ENCODE measurements at regions not wholly inside any gene's neighbourhood (a gene's known extent, or its start where the extent isn't known, plus 50 kb on each side); places are given as distances from the start of the nearest gene placed in this dataset.

DNA sequence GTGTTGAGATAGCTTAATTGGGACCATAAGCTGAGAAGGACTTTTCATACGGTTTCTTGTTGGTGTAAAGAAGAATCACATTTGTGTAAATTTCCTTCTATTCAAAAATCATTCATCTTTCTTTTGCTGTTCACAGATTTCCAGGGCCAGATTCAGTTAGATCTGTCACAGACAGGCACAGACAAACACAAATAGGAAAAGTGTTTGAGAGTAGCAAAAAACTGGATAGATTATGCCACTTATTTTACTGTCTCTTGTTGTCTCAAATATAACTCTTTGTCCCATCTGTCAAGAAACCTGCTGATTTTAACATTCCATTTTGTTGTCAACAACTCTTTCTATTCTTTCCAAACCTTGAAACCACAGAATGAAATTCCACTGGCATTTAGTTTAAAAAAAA is 142.8 kb downstream of the ID4 start:
- no peaks in the 10 kb centered on the region for H3K27me3 ChIP-seq (ENCODE audit: low read length)
- no peaks in the 10 kb centered on the region for H3K36me3 ChIP-seq (ENCODE audit: insufficient read depth, low read length)
- no peak overlapping the region for H3K4me3 ChIP-seq (ENCODE audit: low read length)
- H3K9ac ChIP-seq (ENCODE audit: low read length): no peak overlapping the region
- H3K27ac ChIP-seq (ENCODE audit: low read length): no peak overlapping the region
- H3K4me1 ChIP-seq (ENCODE audit: low read length): no peaks in the 10 kb centered on the region
- no peaks in the 10 kb centered on the region for H4K20me1 ChIP-seq (ENCODE audit: insufficient read depth, low read depth, low read length)
- H3K4me2 ChIP-seq (ENCODE audit: low read depth, low read length, poor library complexity, severe bottlenecking): no peak overlapping the region
- H3K79me2 ChIP-seq (ENCODE audit: low read length): no peaks in the 10 kb centered on the region
- H3K9me2 ChIP-seq (replicated peaks; ENCODE audit: insufficient read depth, low read length): no peaks in the 10 kb centered on the region
- no peak for DNase-seq
- H3K9me3 ChIP-seq (ENCODE audit: low read length): no peaks in the 10 kb centered on the region
- H2AFZ ChIP-seq (ENCODE audit: low read length): no peak overlapping the region

DNA sequence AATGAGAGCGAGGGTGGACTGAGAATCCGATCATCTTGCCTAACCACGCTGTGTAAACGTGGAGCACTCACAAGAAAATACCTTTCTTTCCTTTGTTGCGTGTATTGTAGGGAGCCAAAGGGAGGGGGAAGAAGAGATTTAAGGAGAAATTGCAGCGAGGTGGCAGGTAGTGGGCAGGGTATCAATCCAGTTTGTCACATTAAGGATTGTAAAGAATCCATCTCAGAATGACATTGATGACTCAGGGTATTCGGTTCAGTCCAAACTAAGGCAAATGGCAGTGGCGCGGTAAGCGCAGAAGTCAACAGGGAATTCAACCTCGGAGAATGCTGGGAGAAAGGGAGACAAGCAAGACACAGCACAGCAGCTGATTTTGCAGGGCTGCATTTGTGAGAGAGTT is 146.2 kb downstream of the ID4 start:
- no peak overlapping the region for H3K27ac ChIP-seq (ENCODE audit: low read length)
- no peaks in the 10 kb centered on the region for H3K9me3 ChIP-seq (ENCODE audit: low read length)
- H3K36me3 ChIP-seq (ENCODE audit: insufficient read depth, low read length): no peaks in the 10 kb centered on the region
- no peaks in the 10 kb centered on the region for H4K20me1 ChIP-seq (ENCODE audit: insufficient read depth, low read depth, low read length)
- H2AFZ ChIP-seq (ENCODE audit: low read length): no peak overlapping the region
- DNase-seq: no peak
- no peaks in the 10 kb centered on the region; the same call in 1 of the 2 replicates for H3K9me2 ChIP-seq (replicated peaks; ENCODE audit: insufficient read depth, low read length)
- H3K79me2 ChIP-seq (ENCODE audit: low read length): no peaks in the 10 kb centered on the region
- H3K4me1 ChIP-seq (ENCODE audit: low read length): no peaks in the 10 kb centered on the region
- no peak overlapping the region for H3K4me2 ChIP-seq (ENCODE audit: low read depth, low read length, poor library complexity, severe bottlenecking)
- no peaks in the 10 kb centered on the region for H3K27me3 ChIP-seq (ENCODE audit: low read length)
- no peak overlapping the region for H3K9ac ChIP-seq (ENCODE audit: low read length)
- no peak overlapping the region for H3K4me3 ChIP-seq (ENCODE audit: low read length)

DNA sequence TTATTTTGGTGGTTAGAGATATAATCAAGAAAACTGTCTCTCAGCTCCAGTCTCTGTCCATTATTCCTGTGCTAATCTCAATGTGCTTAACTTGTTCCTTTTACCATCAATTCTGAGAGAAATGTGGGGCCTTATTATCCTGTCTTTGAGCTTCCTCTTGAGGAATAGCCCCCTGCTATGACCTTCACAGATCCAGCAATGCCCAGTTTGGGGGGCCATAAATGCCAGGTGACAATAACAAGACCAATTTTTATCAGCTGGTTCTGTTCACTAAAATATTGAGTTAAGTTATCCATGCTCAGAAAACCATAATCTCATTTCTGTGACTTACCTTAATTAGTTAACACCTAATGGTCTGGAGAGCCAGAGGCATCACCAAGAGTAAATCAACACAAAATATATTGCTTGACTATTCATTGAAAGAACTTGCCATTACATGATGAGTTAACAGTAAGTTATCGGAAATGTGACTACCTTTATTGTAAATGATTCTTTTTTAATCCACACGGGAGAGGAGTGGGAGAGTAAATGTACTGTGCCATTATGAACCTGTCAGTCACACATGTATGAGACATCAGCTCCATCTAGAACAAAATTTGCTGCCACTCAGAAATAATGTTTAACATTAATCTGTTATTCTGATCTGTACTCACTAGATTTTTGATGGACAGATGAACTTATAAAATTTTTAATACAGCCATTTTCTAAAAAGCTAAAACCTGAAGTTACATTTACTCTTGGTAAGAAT is 149.7 kb downstream of the ID4 start:
- Histone ChIP-seq H4K20me1 (ENCODE audit: insufficient read depth, low read depth, low read length) (no peaks in the 10 kb centered on the region), H3K36me3 (ENCODE audit: insufficient read depth, low read length) (no peaks in the 10 kb centered on the region), H3K9me2 (replicated peaks; ENCODE audit: insufficient read depth, low read length) (no peaks in the 10 kb centered on the region; the same call in 1 of the 2 replicates), H3K4me1 (ENCODE audit: low read length) (no peaks in the 10 kb centered on the region), H2AFZ (ENCODE audit: low read length) (no peak overlapping the region), H3K27me3 (ENCODE audit: low read length) (no peaks in the 10 kb centered on the region), H3K4me2 (ENCODE audit: low read depth, low read length, poor library complexity, severe bottlenecking) (no peak overlapping the region), H3K27ac (ENCODE audit: low read length) (no peak overlapping the region), H3K4me3 (ENCODE audit: low read length) (no peak overlapping the region), H3K9me3 (ENCODE audit: low read length) (no peaks in the 10 kb centered on the region), H3K9ac (ENCODE audit: low read length) (no peak overlapping the region), H3K79me2 (ENCODE audit: low read length) (no peaks in the 10 kb centered on the region)
- no peak for DNase-seq

DNA sequence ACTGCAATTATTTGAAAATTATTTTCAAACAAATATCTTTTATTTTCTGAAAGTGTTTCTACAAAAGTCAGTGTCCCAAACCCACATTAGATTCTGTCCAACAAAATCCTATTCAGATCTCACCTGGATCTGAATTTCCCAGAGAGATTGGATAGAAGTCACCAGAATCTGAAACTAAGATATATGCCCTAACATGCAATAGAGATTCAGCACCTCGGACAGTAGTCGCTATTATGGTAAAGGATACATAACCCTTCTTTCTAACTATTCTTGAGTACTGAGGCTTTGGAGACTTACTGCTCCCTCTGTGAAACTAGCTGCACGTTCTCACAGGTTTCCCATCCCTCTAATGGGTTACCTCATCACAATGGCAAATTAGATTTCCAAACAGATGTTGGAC is 151.4 kb downstream of the ID4 start:
- Histone ChIP-seq H3K27me3 (ENCODE audit: low read length) (no peaks in the 10 kb centered on the region), H2AFZ (ENCODE audit: low read length) (no peak overlapping the region), H3K4me1 (ENCODE audit: low read length) (no peaks in the 10 kb centered on the region), H3K9ac (ENCODE audit: low read length) (no peak overlapping the region), H3K36me3 (ENCODE audit: insufficient read depth, low read length) (no peaks in the 10 kb centered on the region), H3K4me3 (ENCODE audit: low read length) (no peak overlapping the region), H3K4me2 (ENCODE audit: low read depth, low read length, poor library complexity, severe bottlenecking) (no peak overlapping the region), H3K79me2 (ENCODE audit: low read length) (no peaks in the 10 kb centered on the region), H3K9me2 (replicated peaks; ENCODE audit: insufficient read depth, low read length) (no peaks in the 10 kb centered on the region; the same call in 1 of the 2 replicates), H4K20me1 (ENCODE audit: insufficient read depth, low read depth, low read length) (no peaks in the 10 kb centered on the region), H3K27ac (ENCODE audit: low read length) (no peak overlapping the region), H3K9me3 (ENCODE audit: low read length) (no peaks in the 10 kb centered on the region)
- DNase-seq: no peak

DNA sequence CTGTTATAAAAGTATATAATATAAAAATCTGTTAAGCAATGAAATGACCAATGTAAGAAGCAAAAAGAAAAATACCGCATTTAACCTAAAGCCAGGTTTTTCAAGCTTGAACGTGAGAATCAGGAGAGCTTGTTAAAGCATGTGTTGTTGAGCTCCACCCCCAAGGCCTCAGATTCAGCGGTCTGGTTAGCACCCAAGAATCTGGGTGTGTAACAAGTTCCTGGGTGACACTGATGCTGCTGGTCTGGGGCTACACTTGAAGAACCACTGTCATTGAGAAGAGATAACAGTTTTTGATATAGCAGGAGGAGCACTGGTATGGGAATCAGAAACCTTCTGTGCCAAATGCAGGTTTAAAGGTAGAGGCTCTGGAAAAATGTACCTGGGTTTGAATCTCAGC is 154.0 kb downstream of the ID4 start:
- Histone ChIP-seq H3K4me3 (ENCODE audit: low read length) (no peak overlapping the region), H3K79me2 (ENCODE audit: low read length) (no peaks in the 10 kb centered on the region), H2AFZ (ENCODE audit: low read length) (no peak overlapping the region), H3K4me1 (ENCODE audit: low read length) (no peaks in the 10 kb centered on the region), H3K4me2 (ENCODE audit: low read depth, low read length, poor library complexity, severe bottlenecking) (no peak overlapping the region), H4K20me1 (ENCODE audit: insufficient read depth, low read depth, low read length) (no peaks in the 10 kb centered on the region), H3K9ac (ENCODE audit: low read length) (no peak overlapping the region), H3K27ac (ENCODE audit: low read length) (no peak overlapping the region), H3K9me2 (replicated peaks; ENCODE audit: insufficient read depth, low read length) (no peaks in the 10 kb centered on the region; the same call in 1 of the 2 replicates), H3K9me3 (ENCODE audit: low read length) (no peaks in the 10 kb centered on the region), H3K36me3 (ENCODE audit: insufficient read depth, low read length) (no peaks in the 10 kb centered on the region), H3K27me3 (ENCODE audit: low read length) (no peaks in the 10 kb centered on the region)
- no peak for DNase-seq

DNA sequence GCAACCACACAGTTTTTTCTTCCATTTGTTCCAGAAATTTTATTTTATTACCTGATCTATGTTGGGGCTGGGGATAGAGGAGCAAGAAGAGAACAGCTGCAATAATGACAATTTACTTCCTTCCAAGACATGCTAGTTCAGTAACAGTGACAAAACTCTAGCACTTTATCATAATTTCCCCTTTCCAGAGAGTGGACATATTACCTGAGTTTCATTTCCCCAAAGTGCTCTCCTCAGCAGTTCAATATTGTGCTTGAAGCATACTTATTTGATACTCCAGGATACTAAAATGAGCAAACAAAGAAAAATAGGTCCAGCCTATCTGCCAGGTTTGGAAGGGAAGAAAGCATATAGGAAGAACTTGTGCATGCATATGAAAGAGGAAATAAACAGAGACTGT is 157.7 kb downstream of the ID4 start:
- no peak overlapping the region for H2AFZ ChIP-seq (ENCODE audit: low read length)
- peak; percentile 46 for DNase-seq
- no peaks in the 10 kb centered on the region for H4K20me1 ChIP-seq (ENCODE audit: insufficient read depth, low read depth, low read length)
- no peaks in the 10 kb centered on the region for H3K4me1 ChIP-seq (ENCODE audit: low read length)
- H3K9me3 ChIP-seq (ENCODE audit: low read length): no peaks in the 10 kb centered on the region
- no peaks in the 10 kb centered on the region for H3K27me3 ChIP-seq (ENCODE audit: low read length)
- H3K27ac ChIP-seq (ENCODE audit: low read length): no peak overlapping the region
- no peak overlapping the region for H3K9ac ChIP-seq (ENCODE audit: low read length)
- no peaks in the 10 kb centered on the region for H3K79me2 ChIP-seq (ENCODE audit: low read length)
- no peak overlapping the region for H3K4me3 ChIP-seq (ENCODE audit: low read length)
- no peak overlapping the region for H3K4me2 ChIP-seq (ENCODE audit: low read depth, low read length, poor library complexity, severe bottlenecking)
- no peaks in the 10 kb centered on the region; the same call in 1 of the 2 replicates for H3K36me3 ChIP-seq (ENCODE audit: insufficient read depth, low read length)
- no peaks in the 10 kb centered on the region for H3K9me2 ChIP-seq (replicated peaks; ENCODE audit: insufficient read depth, low read length)

DNA sequence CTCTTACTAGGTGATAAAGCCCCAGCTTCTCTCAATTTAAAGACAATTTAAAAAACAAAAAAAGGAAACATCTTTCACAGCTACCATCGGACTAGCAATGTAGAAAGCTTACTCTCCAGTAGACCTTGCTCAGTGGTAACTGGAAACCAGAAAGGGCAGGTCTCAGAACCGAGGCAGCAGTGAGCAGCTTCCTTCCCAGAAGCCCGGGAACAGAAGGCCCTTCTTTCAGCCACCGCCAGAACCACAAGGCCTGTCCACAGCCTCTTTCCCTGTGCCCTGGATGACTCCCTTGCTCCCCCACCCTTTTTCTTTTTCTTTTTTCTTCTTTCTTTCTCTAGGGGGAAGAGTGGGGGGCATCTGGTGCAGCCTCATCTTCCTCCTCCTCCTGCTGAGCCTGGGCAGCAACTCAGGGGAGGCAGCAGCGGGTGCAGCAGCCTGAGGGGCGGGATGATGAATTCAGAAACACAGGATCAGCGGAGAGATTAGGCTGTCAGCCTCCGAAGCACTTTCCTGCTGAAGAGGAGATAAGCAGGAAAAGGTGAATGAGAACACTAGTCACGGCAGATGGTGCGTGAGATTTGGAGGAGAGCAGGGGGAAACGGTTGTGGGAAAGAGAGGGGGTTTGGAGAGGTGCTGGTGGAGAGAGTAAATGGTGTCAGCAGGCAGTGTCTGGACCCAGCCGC is 158.5 kb downstream of the ID4 start:
- Histone ChIP-seq H3K9me2 (replicated peaks; ENCODE audit: insufficient read depth, low read length) (no peaks in the 10 kb centered on the region), H3K4me1 (ENCODE audit: low read length) (no peaks in the 10 kb centered on the region), H3K27me3 (ENCODE audit: low read length) (no peaks in the 10 kb centered on the region), H3K27ac (ENCODE audit: low read length) (no peak overlapping the region), H3K4me2 (ENCODE audit: low read depth, low read length, poor library complexity, severe bottlenecking) (no peak overlapping the region), H3K9me3 (ENCODE audit: low read length) (no peaks in the 10 kb centered on the region), H3K36me3 (ENCODE audit: insufficient read depth, low read length) (no peaks in the 10 kb centered on the region; the same call in 1 of the 2 replicates), H3K9ac (ENCODE audit: low read length) (no peak overlapping the region), H4K20me1 (ENCODE audit: insufficient read depth, low read depth, low read length) (no peaks in the 10 kb centered on the region), H2AFZ (ENCODE audit: low read length) (no peak overlapping the region), H3K79me2 (ENCODE audit: low read length) (no peaks in the 10 kb centered on the region), H3K4me3 (ENCODE audit: low read length) (no peak overlapping the region)
- no peak for DNase-seq

DNA sequence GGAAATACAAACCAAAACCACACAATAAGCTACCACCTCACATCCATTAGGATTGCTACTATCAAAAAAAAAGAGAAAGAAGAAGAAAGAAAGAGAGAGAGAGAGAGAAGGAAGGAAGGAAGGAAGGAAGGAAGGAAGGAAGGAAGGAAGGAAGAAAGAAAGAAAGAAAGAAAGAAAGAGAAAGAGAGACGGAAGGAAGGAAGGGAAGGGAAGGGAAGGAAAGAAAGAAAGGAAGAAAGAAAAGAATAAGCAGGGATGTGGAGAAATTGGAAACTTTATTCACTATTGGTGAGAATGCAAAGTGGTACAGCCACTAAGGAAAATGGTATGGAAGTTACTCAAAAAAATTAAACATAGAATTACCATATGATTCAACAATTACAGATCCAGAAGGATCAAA is 159.9 kb downstream of the ID4 start:
- Histone ChIP-seq H3K79me2 (ENCODE audit: low read length) (no peaks in the 10 kb centered on the region), H3K4me3 (ENCODE audit: low read length) (no peak overlapping the region), H3K4me2 (ENCODE audit: low read depth, low read length, poor library complexity, severe bottlenecking) (no peak overlapping the region), H3K9me3 (ENCODE audit: low read length) (no peaks in the 10 kb centered on the region), H3K4me1 (ENCODE audit: low read length) (no peaks in the 10 kb centered on the region), H3K36me3 (ENCODE audit: insufficient read depth, low read length) (no peaks in the 10 kb centered on the region; the same call in 1 of the 2 replicates), H3K9ac (ENCODE audit: low read length) (no peak overlapping the region), H3K27ac (ENCODE audit: low read length) (no peak overlapping the region), H4K20me1 (ENCODE audit: insufficient read depth, low read depth, low read length) (no peaks in the 10 kb centered on the region), H3K9me2 (replicated peaks; ENCODE audit: insufficient read depth, low read length) (no peaks in the 10 kb centered on the region), H3K27me3 (ENCODE audit: low read length) (no peaks in the 10 kb centered on the region), H2AFZ (ENCODE audit: low read length) (no peak overlapping the region)
- no peak for DNase-seq
